OCI-LY1 (cell line): ENCODE measurements at regions not wholly inside any gene's neighbourhood (a gene's known extent, or its start where the extent isn't known, plus 50 kb on each side); places are given as distances from the start of the nearest gene placed in this dataset.

Experiments
- CTCF ChIP-seq: fragments of 200-600 bp; sonication (generic), shearing (Covaris generic); IDR thresholded peaks from 2 replicates; pipeline ENCODE4 v1.5.1; 2017; ENCODE audit warnings: mild to moderate bottlenecking, antibody characterized with exemption, low read length, moderate library complexity, mixed read lengths
- EZH2 ChIP-seq: fragments of 200-600 bp; sonication (generic), shearing (Covaris generic); IDR thresholded peaks from 2 replicates; pipeline ENCODE4 v1.8.0; 2017; ENCODE audit warnings: borderline replicate concordance, mixed run types, mild to moderate bottlenecking, antibody characterized with exemption, low read length, moderate library complexity, mixed read lengths

- TF ChIP-seq CTCF (no peak), EZH2 (no peak)
Measured at GRCh38 chr12:65602253-65602609, 222.1 kb upstream of the HMGA2 start.
